Muscle of back (tissue), 3 donors: ENCODE measurements at regions not wholly inside any gene's neighbourhood (a gene's known extent, or its start where the extent isn't known, plus 50 kb on each side); places are given as distances from the start of the nearest gene placed in this dataset.

ENCODE experiments used
- DNase-seq, 3 donors: peaks; one replicate each; pipeline versions ENCODE4 v3.0.0 to v3.0.0-alpha.2; 2013

GRCh38 chr2:104616856-104617255, 237.1 kb upstream of the POU3F3 start:
- DNase-seq, result no peak

DNA sequence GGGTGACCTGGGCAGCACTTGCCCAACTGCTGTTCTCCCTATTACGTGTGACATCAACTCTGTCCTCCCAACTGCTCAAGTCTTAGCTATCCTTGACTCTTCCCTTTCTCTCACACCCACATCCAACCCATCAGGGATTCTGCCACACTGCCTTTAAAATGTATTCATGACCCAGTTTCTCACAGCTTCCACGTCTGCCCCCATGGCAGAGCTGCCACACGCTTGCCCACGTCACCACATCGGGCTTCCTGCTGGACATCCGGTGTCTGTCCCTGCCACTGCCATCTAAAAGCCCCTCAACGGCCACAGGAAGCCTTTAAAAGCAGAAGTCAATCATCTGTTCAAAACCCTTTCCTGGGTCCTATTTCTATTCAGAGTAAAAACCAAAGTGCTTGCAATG, 233.1 kb upstream of the POU3F3 start:
- DNase-seq, result no peak

- no peak for DNase-seq
Observed at GRCh38 chr2:104635608-104636007, 218.3 kb upstream of the POU3F3 start.

DNA sequence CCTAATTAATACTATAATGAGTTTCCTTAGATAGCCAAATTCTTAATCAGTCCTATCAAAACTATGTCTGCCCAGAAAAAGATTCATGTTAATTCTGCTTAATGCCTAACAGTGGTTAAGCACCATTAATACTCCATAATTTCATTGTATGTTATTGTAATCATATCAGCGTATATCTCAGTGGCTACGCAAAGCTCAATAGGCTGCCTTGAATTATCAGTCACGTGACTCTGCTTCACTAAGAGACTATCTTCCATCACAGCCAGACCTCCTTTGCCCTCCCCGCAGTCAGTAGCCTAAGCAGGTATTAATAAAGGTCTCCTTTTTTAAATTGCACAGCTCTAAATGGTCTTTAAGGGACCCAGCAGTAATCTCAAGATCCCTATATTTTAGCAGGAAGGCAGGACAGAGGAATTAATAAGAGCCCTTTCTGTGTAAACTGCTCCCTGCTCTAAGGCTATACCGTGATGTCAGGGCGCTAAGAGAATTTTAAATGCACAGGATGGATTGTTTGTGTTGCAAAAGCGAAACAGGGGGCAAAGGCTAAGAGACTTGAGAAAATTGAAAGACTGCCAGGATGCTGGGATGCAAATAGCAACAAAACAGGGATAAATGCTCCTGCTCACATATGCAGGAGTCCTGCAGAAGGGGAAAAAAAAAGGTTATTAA, 215.6 kb upstream of the POU3F3 start:
- no peak for DNase-seq

GRCh38 chr2:104638859-104639202, 215.1 kb upstream of the POU3F3 start:
- DNase-seq, result no peak

- no peak for DNase-seq
Observed at GRCh38 chr2:104641786-104642185, 212.1 kb upstream of the POU3F3 start.

DNA sequence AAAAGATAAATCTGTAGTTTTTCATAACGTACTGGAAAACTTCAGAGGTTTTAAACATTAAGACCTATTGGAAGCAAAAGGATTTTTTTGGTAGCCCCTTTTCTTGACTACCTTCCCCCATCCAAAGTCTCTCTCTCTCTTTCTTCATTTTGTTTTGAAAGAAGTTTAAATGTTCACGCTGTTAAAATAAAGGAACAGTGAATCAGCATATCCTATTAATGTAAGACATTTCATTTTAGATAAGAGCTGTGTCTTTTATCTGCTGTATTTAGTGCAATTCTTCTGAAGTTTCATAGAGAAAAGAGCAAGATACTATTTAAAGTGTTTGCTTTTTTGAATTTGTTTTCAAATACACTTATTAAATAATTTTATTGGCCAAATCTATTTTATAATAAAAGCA, 205.5 kb upstream of the POU3F3 start:
- DNase-seq, result no peak

DNA sequence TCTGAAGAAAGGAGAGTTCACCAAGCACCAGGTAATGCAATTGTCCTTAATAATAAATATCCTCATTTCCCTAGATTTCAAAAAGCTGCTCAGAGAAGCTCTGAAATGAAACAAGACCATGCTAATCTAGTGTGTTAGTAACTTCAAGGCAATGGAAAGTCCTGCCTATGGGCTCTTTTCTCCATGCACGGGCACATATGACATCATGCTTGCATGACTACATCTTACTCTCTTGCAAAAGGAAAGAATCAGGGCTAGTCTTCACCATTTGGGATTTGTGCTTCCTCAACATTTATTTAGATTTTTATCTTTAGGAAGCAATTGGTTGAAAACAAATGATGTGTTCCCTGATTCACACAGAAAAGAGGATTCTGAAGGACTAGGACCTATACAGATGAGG, 204.0 kb upstream of the POU3F3 start:
- DNase-seq, result no peak

DNA sequence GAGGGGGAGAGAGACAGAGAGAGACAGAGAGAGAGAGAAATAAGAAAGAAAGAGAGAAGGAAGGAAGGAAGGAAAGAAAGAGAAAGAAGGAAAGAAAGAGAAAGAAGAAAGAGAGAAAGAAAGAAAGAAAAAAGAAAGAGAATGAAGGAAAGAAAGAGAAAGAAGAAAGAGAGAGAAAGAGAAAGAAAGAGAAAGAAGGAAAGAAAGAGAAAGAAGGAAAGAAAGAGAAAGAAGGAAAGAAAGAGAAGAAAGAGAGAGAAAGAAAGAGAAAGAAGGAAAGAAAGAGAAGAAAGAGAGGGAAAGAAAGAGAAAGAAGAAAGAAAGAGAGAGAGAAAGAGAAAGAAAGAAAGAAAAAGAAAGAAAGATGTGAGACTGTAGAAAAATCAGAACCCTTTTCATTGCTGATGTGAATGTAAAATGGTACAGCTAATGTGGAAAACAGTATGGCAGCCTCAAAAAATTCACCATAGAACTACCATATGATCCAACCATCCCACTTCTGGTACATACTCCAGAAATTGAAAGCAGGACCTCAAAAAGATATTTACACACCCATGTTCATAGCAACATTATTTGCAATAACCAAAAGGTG, 203.4 kb upstream of the POU3F3 start:
- no peak for DNase-seq

DNA sequence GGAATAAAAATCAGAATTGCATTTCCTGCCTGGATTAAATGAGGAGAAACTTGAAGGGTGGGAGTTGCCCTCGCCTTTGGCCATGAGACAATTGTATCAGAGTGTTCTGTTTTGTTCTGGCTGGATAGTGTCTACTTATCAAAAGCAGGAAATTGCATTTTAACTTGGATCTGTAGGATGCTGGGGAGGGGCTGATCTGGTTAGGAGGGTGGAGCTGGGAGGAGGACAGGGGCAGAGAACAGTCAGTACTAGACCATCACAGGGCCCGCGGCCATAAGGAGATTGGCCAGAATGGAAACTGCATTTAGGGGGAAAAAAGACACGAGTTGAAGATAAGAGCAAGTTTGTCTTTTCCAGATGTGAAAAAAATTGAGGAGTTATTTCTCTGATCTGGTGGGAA, 199.1 kb upstream of the POU3F3 start:
- peak in 1 of 3 donors; percentile 55 for DNase-seq

DNA sequence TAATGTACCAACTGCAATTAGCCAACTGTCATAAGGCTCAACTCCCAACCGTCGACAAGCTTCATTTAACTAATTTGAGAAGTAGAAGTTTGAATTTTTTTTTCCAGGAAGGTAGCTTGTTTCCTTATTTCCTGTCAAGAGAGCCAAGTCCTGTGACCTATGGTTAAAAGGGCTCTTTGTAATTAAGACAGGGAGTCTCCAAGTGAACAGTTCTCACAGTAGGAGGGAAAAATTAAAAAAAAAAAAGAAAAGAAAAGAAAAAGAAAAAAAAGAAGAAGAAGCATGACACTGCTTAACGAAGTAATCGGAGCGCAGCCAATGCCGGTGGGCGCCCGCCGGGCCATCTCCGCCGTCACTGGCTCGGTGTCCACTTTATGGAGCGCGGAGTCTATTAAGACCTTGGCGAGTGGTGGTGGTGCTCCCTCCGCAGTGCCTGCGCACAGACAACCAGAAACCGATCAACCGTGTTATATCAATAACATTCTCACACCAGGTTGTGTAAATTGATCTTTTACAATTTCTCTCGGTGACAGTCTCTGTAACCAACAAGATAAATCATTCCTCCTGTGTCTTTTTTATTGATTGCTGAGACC, 197.2 kb upstream of the POU3F3 start:
- DNase-seq, result no peak

DNA sequence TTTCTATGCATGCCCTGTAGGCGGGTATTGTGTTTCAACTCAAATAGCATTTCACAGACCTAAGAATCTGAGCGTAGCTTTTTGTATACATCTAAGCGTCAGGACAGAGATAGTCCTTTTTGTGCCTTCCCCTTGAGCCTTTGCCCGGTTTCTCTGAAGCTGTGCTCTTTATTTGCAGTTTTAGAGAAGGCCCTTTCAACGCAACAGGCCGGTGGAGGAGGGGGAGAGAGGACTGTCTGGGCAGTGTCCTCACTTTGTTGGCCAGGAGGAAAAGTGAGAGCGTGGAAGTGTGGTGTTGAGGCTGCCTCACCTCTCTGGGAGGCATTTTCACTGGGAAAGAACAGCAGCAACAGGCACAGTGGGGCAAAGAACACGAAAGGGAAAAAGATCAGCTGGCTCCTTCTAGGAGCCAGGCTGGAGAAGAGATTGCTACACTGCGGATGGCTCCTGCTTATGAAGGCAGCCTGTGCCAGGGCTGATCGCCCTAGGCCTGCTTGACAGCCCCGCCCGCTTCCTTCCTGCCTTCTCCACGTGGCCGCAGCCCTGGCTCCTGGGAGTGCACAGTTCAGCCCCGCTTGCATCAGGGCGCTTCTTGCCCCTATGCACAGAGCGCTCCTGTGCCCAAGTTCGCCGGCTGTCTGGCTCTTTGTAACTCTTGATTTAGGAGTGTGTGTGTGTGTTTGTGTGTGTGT, 195.6 kb upstream of the POU3F3 start:
- peak in 2 of 3 donors; percentile 14 to 35 for DNase-seq

DNA sequence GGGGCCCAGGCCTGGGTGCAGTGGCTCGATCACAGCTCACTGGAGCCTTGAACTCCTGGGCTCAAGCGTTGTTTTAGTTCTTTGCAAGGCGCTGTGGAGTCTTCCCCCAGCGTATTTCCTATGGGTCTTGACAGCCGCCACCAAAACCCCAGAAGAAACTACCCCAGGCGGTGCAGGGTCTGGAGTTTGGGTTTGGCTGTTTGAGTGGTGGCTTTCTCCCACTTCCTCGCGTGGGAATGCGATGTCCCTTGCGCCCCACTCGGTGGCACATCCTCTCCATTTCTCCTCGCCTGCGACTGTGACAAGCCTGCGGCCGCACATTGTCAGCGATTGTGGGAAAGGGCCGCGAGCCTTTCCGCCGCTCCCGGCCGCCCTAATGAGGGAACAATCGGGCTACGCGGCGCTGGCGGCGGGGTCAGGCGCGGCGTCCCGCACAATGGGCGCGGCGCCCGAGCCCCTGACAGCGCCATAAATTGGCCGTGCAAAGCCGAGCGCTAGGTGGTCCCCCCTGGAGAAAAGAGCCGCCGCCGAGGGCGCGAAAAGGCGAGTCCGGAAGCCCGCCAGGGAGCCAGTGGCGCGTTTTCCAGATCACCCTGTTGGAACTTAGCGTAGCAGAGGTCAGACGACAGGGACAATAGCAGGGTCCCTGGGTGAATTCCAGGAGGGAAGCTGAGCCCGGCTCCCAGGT, 194.9 kb upstream of the POU3F3 start:
- peak in 1 of 3 donors; percentile 24 for DNase-seq

- DNase-seq, result no peak
Observed at GRCh38 chr2:104660991-104661390, 192.9 kb upstream of the POU3F3 start.

GRCh38 chr2:104664672-104665071, 189.2 kb upstream of the POU3F3 start:
- DNase-seq, result no peak

DNA sequence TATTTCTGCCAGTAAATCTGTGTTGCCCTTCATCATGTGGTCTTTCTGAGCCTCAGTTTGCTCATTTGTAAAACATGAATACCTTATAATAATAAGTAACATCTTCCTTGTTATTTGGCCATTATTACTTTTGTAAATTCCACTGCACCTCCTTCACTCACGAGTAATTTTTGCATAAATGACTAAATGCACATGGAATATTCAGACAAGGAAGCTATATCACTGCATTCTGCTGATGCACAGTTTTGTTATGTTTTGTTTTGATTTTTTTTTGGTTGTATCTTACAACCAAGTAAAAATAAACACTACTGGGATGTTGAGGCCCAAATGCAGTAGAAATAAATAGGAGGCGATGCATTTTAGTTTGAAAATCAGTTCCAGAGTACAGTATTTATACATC, 185.3 kb upstream of the POU3F3 start:
- no peak for DNase-seq

GRCh38 chr2:104673225-104673624, 180.7 kb upstream of the POU3F3 start:
- no peak for DNase-seq

GRCh38 chr2:104678181-104678580, 175.7 kb upstream of the POU3F3 start:
- DNase-seq, result no peak

DNA sequence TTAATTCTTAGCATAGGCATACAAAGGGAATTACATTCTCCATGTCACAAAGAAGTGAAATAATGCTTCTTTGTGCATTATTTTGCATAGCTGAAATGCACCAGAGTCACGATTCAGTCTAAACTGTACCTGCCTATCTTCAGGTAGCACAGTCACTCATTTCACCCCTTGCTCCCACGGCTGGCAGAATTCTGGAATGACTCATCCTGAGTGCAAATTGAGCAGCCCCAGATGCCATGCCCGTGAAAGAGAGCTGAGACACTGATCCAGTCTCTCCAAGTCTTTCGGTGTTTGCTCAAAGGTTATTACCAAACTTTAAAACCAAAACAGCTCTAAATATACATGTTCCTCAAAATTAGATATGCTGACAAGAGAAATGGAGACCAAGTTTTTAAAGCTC, 168.3 kb upstream of the POU3F3 start:
- no peak for DNase-seq

- no peak for DNase-seq
Observed at GRCh38 chr2:104687147-104687546, 166.8 kb upstream of the POU3F3 start.

- DNase-seq, result peak in 2 of 3 donors; percentile 7 to 33
Observed at GRCh38 chr2:104690255-104690984, 163.5 kb upstream of the POU3F3 start.

DNA sequence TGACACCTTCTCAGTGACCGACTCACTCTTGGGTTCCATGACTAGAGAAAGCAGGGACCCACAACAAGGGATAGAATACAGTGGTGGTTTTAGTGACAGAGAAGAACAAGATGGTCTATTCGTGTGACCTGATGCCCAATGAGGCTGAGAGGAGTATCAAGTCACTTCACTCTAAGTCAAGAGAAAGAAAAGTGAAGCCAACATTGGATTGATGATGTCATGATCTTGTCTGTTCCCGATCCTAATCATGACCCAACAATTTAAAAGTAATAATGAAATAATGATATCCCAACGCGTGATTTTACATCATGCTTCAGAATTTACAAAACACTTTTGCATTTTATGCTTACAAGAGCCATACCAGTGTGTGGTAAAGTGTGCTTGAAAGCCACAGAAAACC, 155.6 kb upstream of the POU3F3 start:
- no peak for DNase-seq
